Activated CD4-positive, alpha-beta T cell treated with anti-CD3 and anti-CD28 coated beads, Interleukin-2, amount 10 ng/mL, durations not matched to agents 24 days and 14 days (primary cell): ENCODE measurements at regions not wholly inside any gene's neighbourhood (a gene's known extent, or its start where the extent isn't known, plus 50 kb on each side); places are given as distances from the start of the nearest gene placed in this dataset.

ENCODE experiments used
- DNase-seq: peaks from one replicate; pipeline ENCODE4 v3.0.0; 2022
- H3K27ac Mint-ChIP-seq: one replicate; pipeline ENCODE4 v1.8.0; 2022; ENCODE audit warnings: mild to moderate bottlenecking, mixed read lengths
- H3K27me3 Mint-ChIP-seq: one replicate; pipeline ENCODE4 v1.8.0; 2022; ENCODE audit warnings: mixed read lengths
- H3K36me3 Mint-ChIP-seq: one replicate; pipeline ENCODE4 v1.8.0; 2022; ENCODE audit warnings: low read depth, mild to moderate bottlenecking, mixed read lengths
- H3K4me1 Mint-ChIP-seq: one replicate; pipeline ENCODE4 v1.8.0; 2021; ENCODE audit warnings: mixed read lengths
- H3K4me3 Mint-ChIP-seq: one replicate; pipeline ENCODE4 v1.8.0; 2022; ENCODE audit warnings: mild to moderate bottlenecking, moderate library complexity, mixed read lengths
- H3K9me3 Mint-ChIP-seq: one replicate; pipeline ENCODE4 v1.8.0; 2021; ENCODE audit warnings: mixed read lengths
- intact Hi-C: fragments of 100-400 bp; cut with micrococcal nuclease; formaldehyde crosslinking; loops from one replicate; pipeline ENCODE4 v1.15.1; 2023

DNA sequence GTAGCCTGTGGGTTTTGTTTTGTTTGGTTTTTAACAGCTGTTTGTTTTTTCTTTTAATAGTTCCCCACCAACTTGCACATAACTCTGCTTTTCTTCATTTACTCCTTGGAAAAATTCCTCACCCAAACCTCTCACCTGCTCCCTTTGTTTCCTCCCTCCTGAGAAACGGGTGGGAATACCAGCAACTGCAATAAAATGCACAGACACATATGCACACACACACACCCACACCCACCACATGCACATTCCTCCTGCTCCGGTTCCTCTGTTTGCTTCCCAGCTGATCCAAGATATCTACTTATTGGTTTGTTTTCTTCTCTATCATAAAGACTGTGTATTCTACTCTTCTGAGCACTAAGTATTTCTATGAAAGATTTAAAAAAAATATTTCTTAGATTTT, 161.1 kb upstream of the EPHA7 start:
- Mint-ChIP-seq H3K9me3 (no peaks in the 10 kb centered on the region), H3K4me3 (no peak overlapping the region), H3K27me3 (no peaks in the 10 kb centered on the region), H3K4me1 (no peaks in the 10 kb centered on the region), H3K27ac (no peak overlapping the region), H3K36me3 (no peaks in the 10 kb centered on the region)
- DNase-seq: no peak
- intact Hi-C loops: no loop called here

DNA sequence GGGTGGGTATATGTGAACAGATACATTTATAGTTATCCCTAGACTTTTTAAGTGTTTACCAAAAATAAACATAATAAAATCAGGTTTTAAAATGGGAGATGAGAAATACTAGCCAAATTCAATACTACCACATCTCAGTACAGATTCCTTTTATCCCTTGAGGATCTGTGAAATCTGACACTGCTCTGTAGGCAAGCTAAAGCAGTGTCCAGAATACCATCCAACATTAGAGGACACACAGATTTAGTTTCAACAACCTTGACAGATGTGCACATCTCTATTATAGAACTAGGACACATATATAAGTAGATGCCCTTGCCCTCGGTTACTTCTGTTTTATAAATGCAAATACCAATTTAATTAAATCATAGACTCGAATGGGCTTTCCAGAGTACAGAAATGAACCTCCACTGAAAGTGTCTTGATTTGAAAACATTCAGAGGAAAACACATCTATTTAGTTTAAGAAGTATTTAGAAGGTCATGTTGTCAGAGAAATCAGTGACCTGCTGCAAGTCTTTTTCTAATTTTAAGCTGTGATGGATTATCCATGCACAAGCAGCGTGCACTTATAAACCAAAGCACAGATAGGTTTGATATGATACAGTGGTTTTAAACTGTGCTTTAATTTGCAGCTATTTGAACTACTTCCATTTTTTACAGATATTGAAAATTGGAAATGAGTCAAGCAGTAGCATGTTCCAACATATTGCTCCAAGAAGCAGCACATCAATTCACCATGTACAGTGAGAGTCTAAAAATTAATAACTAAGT, 156.3 kb upstream of the EPHA7 start:
- Mint-ChIP-seq H3K27me3 (no peaks in the 10 kb centered on the region), H3K9me3 (no peaks in the 10 kb centered on the region), H3K36me3 (no peaks in the 10 kb centered on the region), H3K4me1 (no peaks in the 10 kb centered on the region), H3K27ac (no peak overlapping the region), H3K4me3 (no peak overlapping the region)
- no peak for DNase-seq
- intact Hi-C loops: no loop called here

DNA sequence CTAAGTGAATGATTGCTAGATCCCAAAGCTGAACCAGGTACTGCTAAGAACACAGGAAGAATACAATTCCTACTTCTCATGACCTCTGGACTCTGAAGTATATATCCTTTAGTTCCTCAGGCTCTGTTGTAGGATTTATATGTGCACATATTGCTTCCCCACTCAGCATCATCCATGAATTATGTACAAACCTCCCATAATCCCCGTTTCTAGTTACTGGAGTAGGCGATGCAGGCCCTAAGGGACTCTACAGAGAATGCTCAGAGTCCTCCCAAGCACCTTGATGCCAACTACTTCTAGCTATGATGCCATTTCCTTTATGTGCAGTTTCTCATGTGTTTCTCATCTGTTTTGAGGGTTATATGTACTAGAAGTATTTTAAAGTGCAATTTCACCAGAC, 154.9 kb upstream of the EPHA7 start:
- no peaks in the 10 kb centered on the region for H3K9me3 Mint-ChIP-seq
- H3K27me3 Mint-ChIP-seq: no peaks in the 10 kb centered on the region
- no peak overlapping the region for H3K4me3 Mint-ChIP-seq
- no peak for DNase-seq
- no peak overlapping the region for H3K27ac Mint-ChIP-seq
- no peaks in the 10 kb centered on the region for H3K4me1 Mint-ChIP-seq
- intact Hi-C loops: no loop called here
- no peaks in the 10 kb centered on the region for H3K36me3 Mint-ChIP-seq

DNA sequence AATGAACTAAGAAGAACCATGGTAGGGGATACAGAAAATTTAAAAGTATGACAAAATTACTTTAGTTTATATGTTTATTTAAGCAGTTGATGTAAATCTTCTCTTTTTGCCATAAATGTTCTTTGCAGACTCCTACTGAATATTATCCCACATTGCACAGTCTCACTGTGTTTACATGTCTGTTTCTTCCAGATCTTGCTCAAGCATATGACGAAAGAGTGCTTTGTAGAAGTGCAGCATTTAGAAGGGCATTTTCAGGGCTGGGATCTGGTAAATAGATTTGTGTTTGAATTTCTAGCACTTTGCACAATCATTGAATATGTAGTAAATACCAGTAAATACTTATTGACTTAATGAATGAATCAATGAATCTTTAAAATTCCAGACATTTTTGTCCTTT, 152.0 kb upstream of the EPHA7 start:
- no peaks in the 10 kb centered on the region for H3K36me3 Mint-ChIP-seq
- intact Hi-C loops: no loop called here
- DNase-seq: no peak
- no peaks in the 10 kb centered on the region for H3K9me3 Mint-ChIP-seq
- no peak overlapping the region for H3K27ac Mint-ChIP-seq
- no peaks in the 10 kb centered on the region for H3K27me3 Mint-ChIP-seq
- no peak overlapping the region for H3K4me3 Mint-ChIP-seq
- no peaks in the 10 kb centered on the region for H3K4me1 Mint-ChIP-seq

DNA sequence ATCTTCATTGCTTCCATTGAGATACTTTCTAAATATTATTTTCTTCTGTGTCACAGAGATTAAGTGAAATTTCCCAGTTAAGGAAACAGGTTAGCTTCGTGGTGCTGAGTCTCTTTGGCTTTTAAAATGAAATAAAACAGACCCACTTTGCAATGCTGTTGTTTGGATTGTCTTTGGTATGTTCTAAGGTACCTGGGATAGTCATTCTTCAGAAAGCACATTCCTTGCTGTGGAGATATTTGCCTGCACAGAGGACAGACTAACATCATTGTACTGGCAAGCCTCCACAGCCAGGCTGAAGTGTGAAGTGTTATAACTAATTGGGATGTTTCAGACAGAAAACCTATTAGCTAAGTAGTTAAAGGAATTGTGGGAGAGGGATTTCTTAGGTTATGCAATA, 148.8 kb upstream of the EPHA7 start:
- Mint-ChIP-seq H3K4me1 (no peaks in the 10 kb centered on the region), H3K4me3 (no peak overlapping the region), H3K9me3 (no peaks in the 10 kb centered on the region), H3K36me3 (no peaks in the 10 kb centered on the region), H3K27ac (no peak overlapping the region), H3K27me3 (no peaks in the 10 kb centered on the region)
- DNase-seq: no peak
- intact Hi-C loops: no loop called here

DNA sequence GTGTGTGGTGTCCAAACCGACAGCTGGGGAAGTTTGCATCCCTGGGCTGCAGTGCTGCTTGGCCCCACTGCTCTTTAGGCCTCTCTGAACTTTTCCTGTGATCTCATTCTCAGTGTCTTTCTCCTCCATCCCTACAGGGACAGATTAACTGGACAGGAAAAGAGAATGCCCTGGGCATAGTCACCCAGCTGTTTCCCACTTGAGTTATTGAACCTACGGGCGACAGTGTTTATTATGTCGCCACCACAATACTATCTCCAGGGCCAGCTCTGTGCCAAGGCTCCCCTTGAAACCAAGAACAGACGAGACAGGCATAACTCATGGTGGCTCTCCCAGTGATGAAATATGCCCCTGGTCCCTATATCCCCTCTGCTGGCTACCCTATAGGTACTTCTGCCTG, 147.8 kb upstream of the EPHA7 start:
- no peak for DNase-seq
- intact Hi-C loops: no loop called here
- Mint-ChIP-seq H3K36me3 (no peaks in the 10 kb centered on the region), H3K27me3 (no peaks in the 10 kb centered on the region), H3K9me3 (no peaks in the 10 kb centered on the region), H3K27ac (no peak overlapping the region), H3K4me3 (no peak overlapping the region), H3K4me1 (no peaks in the 10 kb centered on the region)

DNA sequence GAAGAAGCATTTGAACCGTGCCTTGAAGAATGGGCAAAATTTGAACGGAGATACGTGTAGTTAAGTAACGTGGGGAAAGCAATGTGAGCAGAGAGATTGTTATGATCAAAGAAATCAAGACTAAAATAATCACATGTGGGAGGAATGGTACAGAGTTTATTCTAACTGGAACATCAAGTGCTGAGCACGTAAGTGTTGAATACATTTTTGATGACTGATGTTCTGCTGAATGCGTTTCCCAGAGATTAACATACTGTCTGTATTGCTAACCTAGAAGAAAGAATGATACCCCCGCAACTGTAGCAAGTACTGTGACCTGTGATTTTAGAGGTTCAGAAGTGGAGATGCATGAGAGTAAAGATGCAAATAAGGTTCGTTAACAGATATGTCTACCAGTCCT, 146.9 kb upstream of the EPHA7 start:
- Mint-ChIP-seq H3K27ac (no peak overlapping the region), H3K4me1 (no peaks in the 10 kb centered on the region), H3K9me3 (no peaks in the 10 kb centered on the region), H3K4me3 (no peak overlapping the region), H3K36me3 (no peaks in the 10 kb centered on the region), H3K27me3 (no peaks in the 10 kb centered on the region)
- DNase-seq: no peak
- intact Hi-C loops: no loop called here

DNA sequence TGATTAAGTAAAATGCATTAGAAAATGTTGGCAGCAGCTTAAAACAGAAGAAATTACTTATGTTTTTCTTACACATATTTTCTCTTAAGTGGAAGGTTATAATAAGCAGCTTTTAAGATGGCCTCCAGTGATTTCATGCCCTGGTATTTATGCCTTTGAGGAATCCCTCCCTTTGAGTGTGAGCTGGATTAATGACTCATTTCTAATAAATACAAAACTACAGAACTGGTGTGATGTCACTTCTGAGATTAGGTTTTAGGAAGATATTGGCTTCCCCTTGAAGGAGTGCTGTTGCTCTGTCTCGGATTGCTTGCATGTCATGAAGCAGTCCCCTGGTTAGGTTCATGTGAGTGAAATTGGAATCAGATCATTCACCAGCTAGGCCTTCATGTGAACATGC, 143.2 kb upstream of the EPHA7 start:
- H3K9me3 Mint-ChIP-seq: no peaks in the 10 kb centered on the region

DNA sequence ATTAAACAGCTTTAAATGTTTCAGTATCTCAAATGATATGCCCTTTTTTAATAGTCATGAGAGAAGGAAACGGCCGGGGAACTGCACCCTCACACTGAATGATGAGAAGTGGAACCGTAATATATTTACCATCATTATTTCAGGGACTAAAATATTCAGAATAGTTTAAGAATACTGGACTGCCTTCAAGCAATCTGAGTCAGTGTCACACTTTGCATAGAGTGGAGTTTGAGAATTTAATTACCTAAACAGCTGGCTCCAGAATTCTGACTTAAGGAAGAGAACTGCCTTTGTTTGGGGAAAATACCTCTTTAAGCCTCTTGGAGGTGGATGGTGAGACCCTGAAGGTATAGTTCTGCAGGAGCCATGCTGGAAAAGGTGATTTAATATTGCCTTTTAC, 135.9 kb upstream of the EPHA7 start:
- intact Hi-C loops: no loop called here
- no peaks in the 10 kb centered on the region for H3K27me3 Mint-ChIP-seq
- no peaks in the 10 kb centered on the region for H3K4me1 Mint-ChIP-seq
- H3K4me3 Mint-ChIP-seq: no peak overlapping the region
- H3K36me3 Mint-ChIP-seq: no peaks in the 10 kb centered on the region
- H3K27ac Mint-ChIP-seq: no peak overlapping the region
- no peaks in the 10 kb centered on the region for H3K9me3 Mint-ChIP-seq
- no peak for DNase-seq

More for the DNA sequence above, 143.2 kb upstream of the EPHA7 start:
- no peak overlapping the region for H3K4me3 Mint-ChIP-seq
- intact Hi-C loops: no loop called here
- H3K27me3 Mint-ChIP-seq: no peaks in the 10 kb centered on the region
- no peak overlapping the region for H3K27ac Mint-ChIP-seq
- no peaks in the 10 kb centered on the region for H3K4me1 Mint-ChIP-seq
- no peaks in the 10 kb centered on the region for H3K36me3 Mint-ChIP-seq
- DNase-seq: no peak

DNA sequence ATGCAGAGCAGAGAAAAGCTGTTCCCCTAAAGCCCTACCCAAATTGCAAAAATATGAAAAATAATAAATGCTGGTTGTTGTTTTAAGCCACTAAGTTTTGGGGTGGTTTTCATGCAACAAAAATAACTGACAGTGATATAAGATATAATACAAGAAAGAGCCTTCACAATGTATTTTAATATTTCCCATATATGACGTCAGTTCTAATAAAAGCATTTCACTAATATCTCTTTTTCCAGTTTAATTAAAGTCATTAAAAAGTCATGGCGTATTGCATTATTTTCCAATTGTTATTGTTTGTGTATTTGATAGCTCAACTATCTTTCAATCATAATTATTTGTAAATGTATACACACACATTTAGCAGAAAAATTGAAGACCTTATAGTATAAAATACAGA, 134.7 kb upstream of the EPHA7 start:
- Mint-ChIP-seq H3K9me3 (no peaks in the 10 kb centered on the region), H3K4me3 (no peak overlapping the region), H3K27ac (no peak overlapping the region), H3K36me3 (no peaks in the 10 kb centered on the region), H3K27me3 (no peaks in the 10 kb centered on the region), H3K4me1 (no peaks in the 10 kb centered on the region)
- no peak for DNase-seq
- intact Hi-C loops: no loop called here

DNA sequence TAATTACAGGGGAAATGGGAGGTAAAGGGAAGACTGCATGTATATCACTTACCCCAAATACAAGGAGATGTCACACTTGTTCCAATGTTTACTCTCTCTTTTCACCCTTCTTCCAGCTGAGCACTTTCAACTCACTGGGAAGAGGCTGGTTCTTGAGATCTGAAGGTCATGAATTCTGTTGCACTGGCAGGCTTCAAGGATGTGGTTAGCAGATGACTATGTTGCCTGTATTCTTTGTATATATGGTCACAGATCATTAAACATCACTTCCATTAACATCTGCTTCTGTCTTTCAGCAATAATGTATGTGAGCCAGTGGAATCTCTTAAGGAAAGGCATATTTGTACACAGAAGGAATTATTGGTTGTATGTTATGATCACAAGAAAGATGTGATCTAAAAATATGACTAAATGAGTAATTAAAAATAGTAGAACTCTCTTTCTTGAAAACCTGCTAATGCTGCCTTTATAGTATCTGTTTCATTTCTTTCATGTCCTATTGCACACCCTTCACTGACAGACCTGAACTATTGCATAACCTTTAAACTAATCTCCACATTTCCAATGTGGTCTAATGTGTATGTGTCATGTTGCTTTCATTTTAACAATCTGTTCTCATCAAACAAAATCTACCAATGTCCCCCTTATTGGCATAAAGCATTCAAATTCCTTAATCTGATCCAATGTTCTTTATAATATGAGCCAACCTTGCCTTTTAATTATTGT, 131.4 kb upstream of the EPHA7 start:
- no peak overlapping the region for H3K27ac Mint-ChIP-seq
- no peaks in the 10 kb centered on the region for H3K4me1 Mint-ChIP-seq
- H3K27me3 Mint-ChIP-seq: no peaks in the 10 kb centered on the region
- no peaks in the 10 kb centered on the region for H3K9me3 Mint-ChIP-seq
- no peak overlapping the region for H3K4me3 Mint-ChIP-seq
- no peaks in the 10 kb centered on the region for H3K36me3 Mint-ChIP-seq
- DNase-seq: no peak
- intact Hi-C loops: no loop called here

DNA sequence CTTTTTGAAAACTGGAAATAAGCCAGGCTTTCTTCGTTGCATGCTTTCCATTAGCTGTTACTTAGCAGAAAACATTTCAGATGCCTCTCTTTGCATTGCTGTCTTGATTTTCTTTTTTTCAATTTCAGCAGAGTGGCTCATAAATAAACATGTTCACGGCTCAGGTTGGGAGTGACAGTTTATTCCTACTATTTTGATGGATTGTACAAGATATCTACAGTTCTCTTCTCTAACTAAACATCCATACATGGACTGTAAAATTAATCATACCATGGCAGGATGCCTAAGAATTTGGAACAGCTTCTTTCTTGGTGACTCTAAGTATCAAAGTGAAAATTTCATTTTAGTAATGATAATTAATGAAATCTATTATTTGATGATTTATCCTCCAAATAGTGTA, 130.5 kb upstream of the EPHA7 start:
- no peaks in the 10 kb centered on the region for H3K36me3 Mint-ChIP-seq
- intact Hi-C loops: no loop called here
- no peak for DNase-seq
- H3K9me3 Mint-ChIP-seq: no peaks in the 10 kb centered on the region
- H3K27ac Mint-ChIP-seq: no peak overlapping the region
- H3K4me3 Mint-ChIP-seq: no peak overlapping the region
- no peaks in the 10 kb centered on the region for H3K4me1 Mint-ChIP-seq
- H3K27me3 Mint-ChIP-seq: no peaks in the 10 kb centered on the region

DNA sequence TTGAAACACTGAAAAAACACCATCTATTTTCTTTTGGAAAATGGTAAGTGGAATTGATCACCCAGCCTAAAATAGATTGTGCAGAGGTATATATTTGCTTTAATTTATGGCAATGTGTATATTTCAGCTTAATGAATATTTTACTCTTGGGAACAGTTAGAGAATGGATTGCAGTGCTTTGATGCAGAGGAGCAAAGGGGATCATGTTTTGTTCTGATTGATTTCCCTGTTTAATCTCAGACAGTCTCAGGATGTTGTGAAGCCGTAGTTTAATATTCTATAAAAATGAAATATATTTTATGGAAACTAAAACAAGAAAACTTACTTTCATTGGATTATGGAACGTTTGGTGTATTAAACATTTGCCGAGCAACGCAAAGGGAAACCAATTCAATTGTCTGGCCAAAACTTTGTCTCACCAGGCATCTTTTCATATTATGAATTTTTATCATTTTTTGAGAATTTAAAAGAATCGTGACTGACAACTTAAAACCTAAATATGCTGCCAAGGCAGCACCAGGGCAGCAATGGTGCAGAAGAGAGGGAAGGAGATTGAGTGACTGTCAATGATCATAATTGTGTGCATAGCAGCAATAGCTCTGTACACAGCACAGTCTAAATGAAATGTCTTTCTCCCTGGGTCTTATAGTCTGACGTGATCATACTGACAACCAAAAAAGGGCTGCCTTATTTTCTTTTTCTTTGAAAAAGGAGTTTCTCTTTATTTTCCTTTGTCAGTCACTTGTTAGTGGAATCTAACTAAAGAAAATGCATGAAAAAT, 105.5 kb upstream of the EPHA7 start:
- no peak overlapping the region for H3K4me3 Mint-ChIP-seq
- DNase-seq: no peak
- H3K9me3 Mint-ChIP-seq: no peaks in the 10 kb centered on the region
- no peak overlapping the region for H3K27ac Mint-ChIP-seq
- H3K27me3 Mint-ChIP-seq: no peaks in the 10 kb centered on the region
- H3K36me3 Mint-ChIP-seq: no peaks in the 10 kb centered on the region
- intact Hi-C loops: no loop called here
- no peaks in the 10 kb centered on the region for H3K4me1 Mint-ChIP-seq

DNA sequence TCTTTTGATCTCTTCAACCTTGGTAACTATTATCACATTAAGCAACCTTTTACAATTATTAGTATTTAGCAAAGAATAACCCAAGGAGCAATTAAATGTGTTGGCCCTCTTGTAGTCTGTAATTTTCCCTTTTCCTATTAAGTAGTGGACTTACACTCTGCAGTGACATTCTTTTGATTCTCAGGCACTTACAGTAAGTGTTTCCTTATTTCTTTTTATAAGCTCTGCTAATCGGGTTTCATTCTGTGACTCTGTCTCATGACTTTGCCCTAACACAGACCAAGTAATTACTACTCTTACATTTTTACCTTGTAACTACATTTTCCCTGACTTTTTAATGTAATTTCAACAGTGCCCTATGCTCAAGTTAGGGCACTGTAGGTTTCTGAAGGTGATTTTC, 104.0 kb upstream of the EPHA7 start:
- intact Hi-C loops: no loop called here
- Mint-ChIP-seq H3K4me3 (no peak overlapping the region), H3K27ac (no peak overlapping the region), H3K4me1 (no peaks in the 10 kb centered on the region), H3K9me3 (peaks cover 4% of the 10 kb centered on the region), H3K36me3 (no peaks in the 10 kb centered on the region), H3K27me3 (no peaks in the 10 kb centered on the region)
- DNase-seq: no peak
